GM19238 (cell line): ENCODE measurements at regions not wholly inside any gene's neighbourhood (a gene's known extent, or its start where the extent isn't known, plus 50 kb on each side); places are given as distances from the start of the nearest gene placed in this dataset.
"Not testable (repeated sequence)": the region's sequence is repeated elsewhere in the genome, so short reads cannot be mapped to it uniquely, and the experiment has no call there.

Experiments
- DNase-seq: peaks from one replicate; pipeline ENCODE4 v3.0.0; 2011; ENCODE audit warnings: low spot score; ENCODE audit not compliant: insufficient read length

DNA sequence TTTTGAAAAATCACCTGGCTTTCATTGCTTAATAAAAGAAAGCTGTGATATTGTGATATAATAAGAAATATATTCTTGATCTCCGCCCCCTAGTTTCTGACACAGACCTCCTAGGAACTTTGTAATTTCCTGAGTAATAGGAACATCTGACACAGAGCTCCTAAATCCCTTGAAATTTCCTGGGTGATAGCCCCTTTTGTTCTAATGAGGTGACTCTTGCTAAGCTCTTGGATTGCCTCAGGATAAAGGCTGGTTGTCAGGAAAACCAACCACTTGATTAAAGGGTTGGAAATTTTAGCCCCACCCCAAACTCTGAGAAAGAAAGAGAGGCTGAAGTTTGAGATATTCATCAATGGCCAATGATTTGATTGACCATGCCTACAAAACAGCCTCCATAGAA lies 326.4 kb upstream of the KIF2B start:
- no peak for DNase-seq

DNA sequence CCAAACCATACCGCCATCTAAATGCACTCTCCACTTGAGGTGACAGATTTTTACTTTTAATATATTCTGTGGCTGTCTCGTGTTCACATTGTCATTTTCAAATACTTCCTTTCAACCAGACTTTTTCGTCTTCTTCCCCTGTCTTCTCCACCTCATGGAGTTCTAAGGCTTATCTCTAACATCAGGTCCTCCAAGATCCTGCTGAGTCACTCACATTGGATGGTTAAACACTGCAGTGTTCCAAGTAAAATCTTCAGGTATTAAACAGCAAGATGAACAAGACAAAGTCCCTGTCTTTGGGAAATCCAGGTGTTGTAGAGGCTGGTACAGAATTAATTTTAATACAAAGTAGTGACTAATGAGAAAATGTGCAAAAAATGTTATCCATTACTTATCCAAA lies 330.2 kb upstream of the KIF2B start:
- DNase-seq, result no peak

DNA sequence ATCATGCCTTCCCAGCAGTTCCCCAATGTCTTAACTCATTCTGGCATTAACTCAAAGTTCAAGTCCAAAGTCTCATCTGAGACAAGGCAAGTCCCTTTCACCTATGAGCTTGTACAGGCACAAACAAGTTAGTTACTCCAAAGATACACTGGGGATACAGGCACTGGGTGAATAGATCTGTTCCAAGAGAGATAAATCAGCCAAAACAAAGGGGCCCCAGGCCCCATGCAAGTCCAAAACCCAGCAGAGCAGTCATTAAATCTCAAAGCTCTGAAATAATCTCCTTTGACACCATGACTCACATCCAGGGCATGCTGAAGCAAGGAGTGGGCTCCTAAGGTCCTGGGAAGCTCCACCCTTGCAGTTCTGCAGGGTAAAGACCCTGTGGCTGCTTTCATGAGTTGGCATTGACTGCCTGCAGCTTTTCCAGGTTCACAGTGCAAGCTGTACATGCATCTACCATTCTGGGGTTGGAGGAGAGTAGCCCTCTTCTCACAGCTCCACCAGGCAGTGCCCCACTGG lies 332.2 kb upstream of the KIF2B start:
- DNase-seq, result no peak

DNA sequence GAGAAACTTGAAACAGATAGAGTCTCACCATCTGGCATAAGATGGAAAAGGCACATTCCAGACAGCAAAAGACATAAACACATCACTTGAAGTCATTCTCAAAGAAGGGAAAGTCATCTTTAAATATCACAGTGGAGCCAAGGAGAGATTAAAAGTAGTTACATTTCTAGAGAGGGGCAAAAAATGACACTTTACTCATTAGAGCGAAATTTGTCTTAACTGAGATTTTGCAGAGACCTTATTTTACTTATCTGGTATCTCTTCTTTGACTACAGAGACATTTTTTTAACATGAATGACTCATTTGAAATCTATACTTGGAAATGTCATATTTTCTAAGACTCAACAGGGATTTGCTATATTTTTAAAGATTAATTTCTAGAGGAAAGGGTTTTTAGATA lies 339.0 kb upstream of the KIF2B start:
- no peak for DNase-seq

DNA sequence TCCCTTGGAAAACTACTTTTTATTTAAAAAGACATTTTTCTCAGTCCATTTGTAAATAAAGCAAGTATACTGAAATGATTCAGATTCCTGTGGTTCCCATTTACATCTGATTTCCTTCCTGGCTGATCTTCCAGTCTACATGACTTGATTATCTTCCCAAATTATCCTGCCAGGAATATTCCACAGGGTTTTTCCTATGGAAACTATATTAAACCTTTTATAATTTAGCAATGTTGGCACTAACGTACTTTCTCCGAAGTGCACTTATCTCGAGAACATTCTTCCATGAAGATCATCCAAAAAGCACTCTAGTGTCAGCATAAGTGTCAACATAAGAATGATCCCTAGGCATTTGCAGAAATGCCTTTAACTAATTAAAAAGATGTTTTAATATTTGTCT lies 347.7 kb upstream of the KIF2B start:
- no peak for DNase-seq

DNA sequence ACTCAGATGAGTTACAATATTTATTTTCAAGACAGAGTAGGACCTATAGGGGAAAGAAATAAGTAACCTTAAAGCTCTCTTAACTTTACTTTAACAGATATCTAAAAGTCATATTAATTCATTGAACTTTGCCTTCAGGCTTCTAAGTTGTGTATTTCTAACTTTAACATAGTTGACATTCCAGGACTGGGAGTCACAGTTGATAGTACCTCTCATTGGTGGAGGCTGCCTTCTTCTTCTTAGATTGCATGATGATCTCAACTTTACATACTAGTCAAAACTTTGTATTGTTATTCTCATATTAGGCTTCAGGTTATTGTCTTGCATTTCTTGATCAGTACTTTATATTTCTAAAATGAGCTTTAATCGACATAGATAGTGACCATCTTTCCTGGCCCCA lies 350.1 kb upstream of the KIF2B start:
- DNase-seq, result no peak

DNA sequence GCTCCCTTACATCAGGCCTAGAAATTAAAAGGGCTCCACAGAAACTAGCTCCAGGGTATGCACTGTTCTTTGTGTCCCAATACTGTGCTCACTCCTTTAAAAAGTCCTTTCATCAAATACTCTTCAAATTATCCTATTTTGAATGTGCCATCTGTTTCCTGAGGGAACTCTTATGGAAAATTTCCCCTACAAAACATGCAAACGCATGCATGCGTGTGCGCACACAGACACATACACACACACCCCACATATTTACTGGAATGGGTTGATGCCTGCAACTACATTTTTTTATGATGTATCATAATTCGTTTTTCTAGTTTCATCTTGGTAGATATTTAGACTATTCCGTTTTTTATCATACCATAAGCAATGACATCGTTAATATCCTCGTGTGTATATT lies 351.2 kb upstream of the KIF2B start:
- no peak for DNase-seq

DNA sequence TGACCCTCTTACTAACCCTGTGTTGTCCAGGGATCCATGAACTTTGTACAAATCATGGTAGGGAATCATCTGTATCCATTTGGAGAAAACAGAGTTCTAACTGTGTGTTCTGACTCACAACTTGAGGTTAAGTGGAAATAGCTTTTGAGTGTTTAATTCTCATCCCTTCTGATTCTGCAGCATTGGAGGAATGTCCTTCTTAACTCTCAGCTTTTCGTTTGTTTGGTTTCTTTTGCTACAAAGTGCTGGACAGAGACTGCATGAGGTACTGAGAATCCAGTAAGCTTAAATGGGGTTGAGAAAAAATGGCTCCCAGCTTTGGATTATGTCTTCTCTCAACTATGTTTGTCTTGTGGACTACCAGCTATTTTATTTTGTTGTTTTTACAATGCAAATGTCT lies 352.1 kb upstream of the KIF2B start:
- no peak for DNase-seq

DNA sequence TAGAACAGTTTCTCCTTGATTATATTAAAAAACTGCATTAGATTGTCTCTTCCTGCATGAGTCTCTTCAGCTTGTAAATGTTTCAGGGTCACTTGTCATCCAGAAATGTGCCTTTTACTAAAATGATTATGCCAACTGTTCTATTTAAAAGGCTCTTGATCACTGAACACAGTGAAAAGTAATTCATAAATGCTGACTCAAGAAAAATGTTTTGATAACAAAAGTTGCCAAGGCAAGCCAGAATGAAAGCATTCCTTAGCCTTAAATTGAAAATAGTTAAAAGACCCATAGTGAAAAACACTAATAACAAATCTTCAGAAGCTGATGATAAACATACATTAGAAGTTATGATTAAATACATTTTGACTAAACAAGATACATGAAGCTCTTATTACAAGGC lies 356.0 kb upstream of the KIF2B start:
- DNase-seq, result no peak

DNA sequence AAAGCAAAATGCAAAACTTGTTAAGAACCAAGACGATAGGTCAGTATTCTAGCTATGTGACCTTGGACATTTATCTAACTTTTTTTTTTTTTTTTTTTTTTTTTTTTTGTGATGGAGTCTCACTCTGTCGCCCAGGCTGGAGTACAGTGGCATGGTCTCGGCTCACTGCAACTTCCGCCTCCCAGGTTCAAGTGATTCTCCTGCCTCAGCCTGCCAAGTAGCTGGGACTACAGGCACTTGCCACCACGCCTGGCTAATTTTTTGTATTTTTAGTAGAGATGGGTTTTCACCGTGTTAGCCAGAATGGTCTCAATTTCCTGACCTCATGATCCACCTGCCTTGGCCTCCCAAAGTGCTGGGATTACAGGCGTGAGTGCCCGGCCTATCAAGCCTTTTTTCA lies 358.3 kb upstream of the KIF2B start:
- not testable (repeated sequence) for DNase-seq

DNA sequence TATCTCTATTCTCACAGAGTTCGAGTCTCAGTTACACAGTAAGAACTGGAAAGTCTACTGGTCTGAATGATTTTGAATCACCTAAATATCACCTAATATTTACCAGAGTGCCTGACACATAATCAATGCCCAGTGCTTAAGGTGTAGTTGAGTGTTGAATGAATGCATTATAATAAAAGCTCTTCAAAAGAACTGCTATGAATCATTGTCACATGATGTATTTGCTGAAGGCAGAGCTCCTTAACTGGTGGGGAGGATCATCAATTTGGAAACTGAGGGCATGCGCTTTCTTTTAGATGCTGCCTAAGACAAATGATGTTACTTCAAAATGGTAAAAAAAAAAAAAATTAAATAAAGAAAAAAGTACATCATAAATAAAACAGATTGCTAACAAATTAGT lies 359.4 kb upstream of the KIF2B start:
- no peak for DNase-seq

DNA sequence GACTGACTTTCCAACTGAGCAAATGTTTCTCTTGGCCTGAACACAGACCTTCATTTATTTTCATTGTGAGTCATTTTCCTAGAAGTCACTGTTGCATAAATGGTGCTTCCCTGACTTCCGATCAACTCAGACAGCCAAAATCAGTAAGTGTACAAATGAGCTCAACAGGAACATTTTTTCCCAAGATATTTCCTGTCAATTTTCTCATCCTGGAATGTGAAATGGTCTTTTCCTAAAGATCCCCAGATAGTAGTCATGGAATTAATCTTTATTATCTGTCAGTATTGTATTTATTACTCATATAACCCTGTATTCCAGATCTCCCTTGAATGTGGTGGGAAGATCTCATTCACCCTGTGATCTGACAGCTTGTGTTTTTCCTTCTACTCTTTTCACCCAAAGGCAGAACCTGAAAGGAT lies 360.3 kb upstream of the KIF2B start:
- no peak for DNase-seq

DNA sequence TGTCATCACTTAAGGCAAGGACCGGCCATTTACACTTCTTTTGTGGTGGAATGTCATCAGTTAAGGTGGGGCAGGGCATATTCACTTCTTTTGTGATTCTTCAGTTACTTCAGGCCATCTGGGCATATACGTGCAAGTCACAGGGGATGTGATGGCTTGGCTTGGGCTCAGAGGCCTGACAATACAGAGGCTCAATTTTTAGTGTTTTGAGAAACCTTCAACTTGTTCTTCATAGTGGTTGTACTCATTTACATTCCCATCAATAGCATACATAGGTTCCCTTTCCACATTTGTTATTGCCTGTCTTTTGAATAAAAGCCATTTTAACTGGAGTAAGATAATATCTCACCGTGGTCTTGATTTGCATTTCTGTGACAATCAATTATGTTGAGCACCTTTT lies 366.8 kb upstream of the KIF2B start:
- not testable (repeated sequence) for DNase-seq

DNA sequence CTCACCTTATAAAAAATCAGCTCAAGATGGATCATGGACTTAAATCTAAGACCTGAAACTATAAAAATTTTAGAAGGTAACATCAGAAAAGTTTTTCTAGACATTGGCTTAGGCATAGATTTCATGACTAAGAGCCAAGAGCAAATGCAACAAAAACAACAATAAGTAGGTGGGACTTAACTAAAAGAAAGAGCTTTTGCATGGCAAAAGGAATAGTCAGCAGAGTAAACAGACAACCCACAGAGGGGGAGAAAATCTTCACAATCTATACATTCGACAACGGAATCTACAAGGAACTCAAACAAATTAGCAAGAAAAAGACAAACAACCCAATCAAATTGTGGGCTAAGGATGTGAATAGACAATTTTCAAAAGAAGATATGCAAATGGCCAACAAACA lies 368.4 kb upstream of the KIF2B start:
- no peak for DNase-seq

DNA sequence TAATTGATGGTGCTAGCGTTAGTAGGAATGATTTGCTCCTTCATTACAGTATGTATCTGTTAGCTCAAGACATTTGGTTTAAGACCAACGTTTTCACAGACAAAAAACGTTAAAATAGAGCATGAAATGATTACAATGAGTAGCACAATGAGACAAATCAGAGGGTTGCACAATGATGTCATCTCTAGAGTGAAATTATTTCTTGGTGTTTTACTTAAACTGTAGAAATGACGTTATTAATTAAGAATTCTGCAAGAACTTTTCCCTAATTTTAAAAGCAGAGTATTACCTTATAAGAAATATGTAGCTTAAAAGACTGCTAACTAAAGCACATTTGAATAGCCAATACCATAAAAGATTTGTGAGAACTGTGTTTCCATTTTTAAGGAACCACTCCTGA lies 373.4 kb upstream of the KIF2B start:
- no peak for DNase-seq

DNA sequence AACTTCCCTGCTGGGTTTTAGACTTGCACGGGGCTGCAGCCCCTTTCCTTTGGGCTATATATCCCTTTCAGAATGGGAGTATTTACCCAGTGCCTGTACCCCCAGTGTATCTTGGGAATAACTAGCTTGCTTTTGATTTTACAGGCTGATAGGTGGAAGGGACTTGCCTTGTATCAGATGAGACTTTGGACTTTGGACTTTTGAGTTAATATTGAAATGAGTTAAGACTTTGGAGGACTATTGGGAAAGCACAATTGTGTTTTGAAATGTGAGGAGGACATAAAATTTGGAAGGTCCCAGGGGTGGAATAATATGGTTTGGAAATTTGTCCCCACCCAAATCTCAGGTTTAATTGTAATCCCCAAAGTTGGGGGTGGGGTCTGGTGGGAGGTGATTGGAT lies 393.8 kb upstream of the KIF2B start:
- DNase-seq, result no peak

DNA sequence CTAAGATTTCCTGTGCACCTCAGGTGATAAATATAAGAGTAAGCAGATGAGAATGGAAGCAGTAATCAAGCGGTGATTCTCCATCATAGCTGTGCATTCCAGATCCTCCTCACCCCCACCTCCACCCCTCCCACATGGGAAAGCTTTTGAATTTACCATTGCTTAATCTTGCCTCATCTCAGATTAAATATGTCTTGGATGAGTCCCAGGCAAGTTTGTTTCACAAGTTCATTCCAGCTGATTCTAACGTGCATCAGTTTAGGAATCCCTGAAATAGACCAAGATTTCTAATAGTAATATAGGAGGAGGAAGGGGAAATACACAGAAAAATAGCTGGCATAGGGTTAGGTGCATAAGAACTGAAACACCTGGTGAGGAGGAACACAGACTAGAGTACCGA lies 396.2 kb upstream of the KIF2B start:
- no peak for DNase-seq

DNA sequence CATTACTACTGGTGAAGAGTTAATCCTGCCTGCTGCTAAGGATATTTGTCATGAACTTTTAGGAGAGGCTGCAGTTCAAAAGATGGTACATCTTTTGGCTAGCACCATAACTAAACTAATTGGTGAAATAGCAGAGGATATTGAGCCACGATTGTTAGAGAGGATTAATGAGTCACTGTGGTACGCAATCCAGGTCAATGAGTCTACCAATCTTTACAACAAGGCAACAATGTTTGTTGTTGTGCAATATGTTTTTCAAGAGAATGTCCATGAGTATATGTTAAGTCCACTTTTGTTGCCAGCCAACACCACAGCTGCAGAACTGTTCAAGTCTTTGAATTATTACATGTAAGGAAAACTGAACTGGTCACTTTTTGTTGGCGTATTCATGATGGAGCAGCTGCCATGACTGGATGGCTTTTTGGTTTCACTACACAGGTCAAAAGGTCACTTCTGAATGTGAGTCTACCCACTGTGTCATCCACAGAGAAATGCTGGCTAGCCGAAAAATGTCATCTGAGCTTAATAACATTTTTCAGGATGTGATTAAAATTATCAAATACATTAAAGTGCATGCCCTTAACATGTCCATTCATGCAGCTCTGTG lies 402.6 kb upstream of the KIF2B start:
- DNase-seq, result no peak

DNA sequence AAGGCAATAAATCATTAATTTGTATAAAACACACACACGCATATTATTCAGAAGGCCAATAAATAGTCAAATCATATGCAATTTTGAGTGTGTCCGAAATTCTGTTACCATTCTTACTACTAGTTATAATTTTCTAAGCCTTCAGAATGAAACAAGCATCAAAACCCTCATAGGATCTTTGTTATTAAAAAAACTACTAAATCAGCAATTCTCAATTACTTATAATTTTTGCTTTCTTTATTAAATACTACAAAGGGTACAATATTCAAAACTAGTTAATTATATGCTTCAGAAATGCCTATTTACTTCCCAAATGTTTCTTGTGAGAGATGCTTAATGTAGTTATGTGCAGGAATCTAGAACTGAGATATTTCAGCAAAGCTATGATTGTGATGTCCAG lies 413.1 kb upstream of the KIF2B start:
- no peak for DNase-seq

DNA sequence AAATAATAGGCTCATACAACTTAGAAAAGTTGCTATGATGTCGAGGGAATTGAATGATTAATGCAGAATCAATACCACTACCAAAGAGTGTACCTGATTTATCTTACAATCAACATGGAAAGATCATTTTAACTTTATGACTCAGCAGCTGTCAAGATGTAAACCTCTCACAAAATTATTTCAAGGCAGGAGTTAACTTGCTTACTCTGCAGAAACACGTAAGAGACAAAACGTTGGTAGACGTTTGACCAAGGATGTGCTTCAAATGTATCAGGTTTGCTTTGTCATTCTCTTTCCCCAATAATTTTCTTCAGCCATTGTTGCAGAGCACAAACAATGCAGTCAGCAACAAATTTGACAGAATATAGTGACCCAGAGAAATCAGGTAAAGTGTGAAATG lies 415.8 kb upstream of the KIF2B start:
- no peak for DNase-seq

DNA sequence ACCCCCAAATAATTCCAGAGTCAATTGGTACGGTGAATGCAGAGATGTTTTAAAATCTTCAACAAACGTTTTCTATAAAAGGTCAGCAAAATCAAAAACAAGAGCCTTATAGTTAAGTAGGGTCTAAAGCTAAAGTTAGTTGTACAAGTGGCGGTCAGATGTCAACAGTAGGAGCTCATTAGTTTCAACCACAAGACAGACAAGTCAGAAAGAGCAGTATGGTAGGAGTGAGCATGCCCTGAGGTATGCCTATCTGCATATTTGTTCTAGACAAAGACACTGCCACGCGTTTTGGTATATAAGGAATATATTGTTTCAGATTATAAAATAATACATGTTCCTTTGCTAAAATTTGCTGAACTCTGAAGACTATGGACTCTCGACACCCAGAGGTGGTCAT lies 431.5 kb upstream of the KIF2B start:
- no peak for DNase-seq

DNA sequence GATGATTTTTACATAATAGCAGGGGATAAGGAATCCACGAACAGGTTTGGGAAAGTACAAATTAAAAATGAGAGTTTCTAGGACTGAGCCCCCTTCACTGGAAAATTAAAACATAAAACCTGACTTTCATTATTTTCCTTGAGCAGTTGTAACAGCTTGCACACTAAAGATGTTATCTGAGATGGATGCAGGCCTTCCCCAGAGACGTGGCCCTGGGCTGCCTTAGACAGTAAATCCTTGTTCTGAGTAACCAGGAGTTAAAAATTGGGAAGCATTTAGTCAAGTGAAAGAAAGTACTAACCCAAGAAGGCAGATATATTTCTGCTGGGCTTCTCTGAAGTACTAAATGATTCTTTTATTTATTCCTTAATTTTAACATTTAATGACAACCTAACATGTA lies 432.2 kb upstream of the KIF2B start:
- no peak for DNase-seq

DNA sequence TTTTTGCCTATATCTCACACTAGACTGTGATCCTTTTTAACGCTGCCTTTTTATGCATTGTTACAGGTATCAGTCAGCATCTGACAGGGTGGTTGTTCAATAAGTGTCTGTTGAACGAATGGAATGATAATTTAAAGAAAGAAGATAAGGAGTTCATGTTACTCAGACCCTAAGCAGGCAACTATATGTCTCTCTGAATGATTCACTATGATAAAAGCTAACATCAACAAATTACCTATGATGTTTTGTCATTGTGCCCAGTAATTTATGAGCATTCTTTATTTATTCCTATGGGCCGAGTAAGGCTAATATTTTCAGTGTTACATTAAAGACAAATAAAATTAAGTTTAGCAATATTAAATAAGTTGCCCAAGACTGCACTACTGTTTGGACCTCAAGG lies 435.0 kb upstream of the KIF2B start:
- no peak for DNase-seq

DNA sequence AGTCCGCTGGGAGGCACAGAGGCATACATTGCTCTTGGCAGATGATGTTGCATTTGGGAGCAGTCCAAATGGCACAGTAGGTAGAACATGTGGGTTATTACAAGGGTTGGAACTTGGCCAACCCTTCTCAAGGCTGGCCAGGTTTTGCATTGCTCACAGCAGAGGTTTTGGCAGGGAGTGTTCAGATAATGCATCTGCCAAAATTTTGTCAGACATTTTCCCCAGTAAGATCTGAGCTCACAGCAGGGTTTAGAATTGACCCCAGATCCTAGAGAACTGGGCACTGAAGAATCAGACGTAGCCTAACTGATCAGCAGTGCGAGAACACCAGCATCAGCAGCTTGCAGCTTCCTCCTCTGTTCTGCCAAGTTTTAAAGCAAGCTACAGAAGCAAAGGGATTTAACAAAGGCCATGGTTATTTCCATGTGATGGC lies 468.8 kb upstream of the KIF2B start:
- DNase-seq, result no peak
